H9 (cell line): ENCODE measurements at regions not wholly inside any gene's neighbourhood (a gene's known extent, or its start where the extent isn't known, plus 50 kb on each side); places are given as distances from the start of the nearest gene placed in this dataset.
"Not testable (repeated sequence)": the region's sequence is repeated elsewhere in the genome, so short reads cannot be mapped to it uniquely, and the experiment has no call there.

ENCODE experiments used
- DNase-seq: peaks from one replicate; pipeline ENCODE4 v3.0.0-alpha.2; 2017
- H2AFZ ChIP-seq: one replicate; pipeline ENCODE4 v1.6.1; 2013; ENCODE audit warnings: mild to moderate bottlenecking, low read length, control low read depth, moderate library complexity
- H2AK5ac ChIP-seq: 2 replicates; pipeline ENCODE4 v1.6.1; 2013; ENCODE audit warnings: low read length, control low read depth, mixed read lengths; ENCODE audit not compliant: insufficient read length
- H2BK120ac ChIP-seq: one replicate; pipeline ENCODE4 v1.6.1; 2013; ENCODE audit warnings: low read depth, mild to moderate bottlenecking, low read length, control low read depth, inconsistent platforms; ENCODE audit not compliant: poor library complexity, severe bottlenecking
- H2BK12ac ChIP-seq: 2 replicates; pipeline ENCODE4 v1.6.1; 2013; ENCODE audit warnings: low read length, control low read depth, mixed read lengths, low read depth; ENCODE audit not compliant: insufficient read length
- H2BK15ac ChIP-seq: 2 replicates; pipeline ENCODE4 v1.6.1; 2013; ENCODE audit warnings: low read depth, low read length, control low read depth
- H2BK20ac ChIP-seq: one replicate; pipeline ENCODE4 v1.6.1; 2013; ENCODE audit warnings: low read depth, mild to moderate bottlenecking, low read length, control low read depth, inconsistent platforms; ENCODE audit not compliant: poor library complexity, severe bottlenecking
- H2BK5ac ChIP-seq: 2 replicates; pipeline ENCODE4 v1.6.1; 2013; ENCODE audit warnings: low read length, control low read depth, mixed read lengths; ENCODE audit not compliant: insufficient read length
- H3K14ac ChIP-seq: 2 replicates; pipeline ENCODE4 v1.6.1; 2013; ENCODE audit warnings: low read length, control low read depth; ENCODE audit not compliant: insufficient read depth
- H3K18ac ChIP-seq: 2 replicates; pipeline ENCODE4 v1.6.1; 2013; ENCODE audit warnings: low read depth, mild to moderate bottlenecking, mixed read lengths, low read length, control low read depth; ENCODE audit not compliant: insufficient read length
- H3K23ac ChIP-seq: 2 replicates; pipeline ENCODE4 v1.6.1; 2013; ENCODE audit warnings: low read length, control low read depth, mixed read lengths, low read depth; ENCODE audit not compliant: insufficient read length
- H3K23me2 ChIP-seq: 2 replicates; pipeline ENCODE4 v1.6.1; 2013; ENCODE audit warnings: low read depth, mild to moderate bottlenecking, mixed read lengths, low read length, control low read depth; ENCODE audit not compliant: insufficient read length, poor library complexity, severe bottlenecking
- H3K27ac ChIP-seq: 2 replicates; pipeline ENCODE4 v1.5.1; 2013; ENCODE audit warnings: low read length, control low read depth, mixed read lengths, low read depth; ENCODE audit not compliant: insufficient read length
- H3K27me3 ChIP-seq: 2 replicates; pipeline ENCODE4 v1.6.1; 2013; ENCODE audit warnings: low read length, control low read depth, inconsistent platforms; ENCODE audit not compliant: insufficient read depth
- H3K4ac ChIP-seq: 2 replicates; pipeline ENCODE4 v1.6.1; 2013; ENCODE audit warnings: low read depth, mild to moderate bottlenecking, control low read depth, inconsistent platforms, low read length, moderate library complexity
- H3K4me1 ChIP-seq: 2 replicates; pipeline ENCODE4 v1.6.1; 2013; ENCODE audit warnings: low read length, control low read depth, inconsistent platforms; ENCODE audit not compliant: insufficient read depth
- H3K4me2 ChIP-seq: 2 replicates; pipeline ENCODE4 v1.6.1; 2013; ENCODE audit warnings: low read length, control low read depth, mixed read lengths; ENCODE audit not compliant: insufficient read length, insufficient read depth
- H3K56ac ChIP-seq: 2 replicates; pipeline ENCODE4 v1.6.1; 2013; ENCODE audit warnings: low read depth, mild to moderate bottlenecking, mixed read lengths, low read length, control low read depth; ENCODE audit not compliant: insufficient read length
- H3K79me1 ChIP-seq: 2 replicates; pipeline ENCODE4 v1.6.1; 2013; ENCODE audit warnings: low read depth, mild to moderate bottlenecking, moderate library complexity, low read length, control low read depth, inconsistent platforms; ENCODE audit not compliant: insufficient read depth, poor library complexity, severe bottlenecking
- H3K79me2 ChIP-seq: 2 replicates; pipeline ENCODE4 v1.6.1; 2013; ENCODE audit warnings: low read length, control low read depth, inconsistent platforms; ENCODE audit not compliant: insufficient read depth
- H3K9ac ChIP-seq: 2 replicates; pipeline ENCODE4 v1.6.1; 2013; ENCODE audit warnings: low read length, control low read depth, mixed read lengths; ENCODE audit not compliant: insufficient read length; ENCODE audit errors: extremely low read depth
- H3K9me3 ChIP-seq: one replicate; pipeline ENCODE4 v1.6.1; 2013; ENCODE audit warnings: low read depth, low read length, inconsistent platforms; ENCODE audit not compliant: control insufficient read depth
- H3T11ph ChIP-seq: one replicate; pipeline ENCODE4 v1.6.1; 2013; ENCODE audit warnings: mild to moderate bottlenecking, low read length, control low read depth, inconsistent platforms
- H4K20me1 ChIP-seq: one replicate; pipeline ENCODE4 v1.6.1; 2013; ENCODE audit not compliant: control insufficient read depth, insufficient read length, insufficient read depth
- H4K5ac ChIP-seq: 2 replicates; pipeline ENCODE4 v1.6.1; 2013; ENCODE audit warnings: low read depth, mild to moderate bottlenecking, mixed read lengths, low read length, control low read depth; ENCODE audit not compliant: insufficient read length
- H4K8ac ChIP-seq: replicated peaks from 2 replicates; pipeline ENCODE4 v1.6.1; 2013; ENCODE audit warnings: low read length, control low read depth, mixed read lengths, low read depth; ENCODE audit not compliant: insufficient read length
- H4K91ac ChIP-seq: 2 replicates; pipeline ENCODE4 v1.6.1; 2013; ENCODE audit warnings: low read depth, mild to moderate bottlenecking, moderate library complexity, mixed read lengths, low read length, control low read depth; ENCODE audit not compliant: insufficient read length
- H3K27ac Mint-ChIP-seq, 3 experiments: 2 replicates in 2 of 3; 3 replicates in 1 of 3; pipeline ENCODE4 v1.8.0; 2020 to 2021; ENCODE audit warnings: mixed read lengths in 3 of 3, mild to moderate bottlenecking in 1 of 3, moderate library complexity in 1 of 3
- H3K27me3 Mint-ChIP-seq: 2 replicates; pipeline ENCODE4 v1.8.0; 2021; ENCODE audit warnings: low read depth, mild to moderate bottlenecking, moderate library complexity, mixed read lengths
- H3K36me3 Mint-ChIP-seq, 3 experiments: 2 replicates in 2 of 3; 3 replicates in 1 of 3; pipeline ENCODE4 v1.8.0; 2020 to 2021; ENCODE audit warnings: low read depth in 3 of 3, mixed read lengths in 3 of 3; ENCODE audit not compliant: insufficient read depth in 1 of 3
- H3K4me1 Mint-ChIP-seq, 2 experiments: 2 replicates each; pipeline ENCODE4 v1.8.0; 2020; ENCODE audit warnings: mixed read lengths in 2 of 2
- H3K4me3 Mint-ChIP-seq, 2 experiments: 2 replicates in 1 of 2; 3 replicates in 1 of 2; pipeline ENCODE4 v1.8.0; 2020 to 2021; ENCODE audit warnings: mild to moderate bottlenecking in 2 of 2, mixed read lengths in 2 of 2, moderate library complexity in 1 of 2
- H3K9me3 Mint-ChIP-seq, 2 experiments: 2 replicates in 1 of 2; 3 replicates in 1 of 2; pipeline ENCODE4 v1.8.0; 2020; ENCODE audit warnings: mild to moderate bottlenecking in 2 of 2, mixed read lengths in 2 of 2, moderate library complexity in 1 of 2
- CTCF ChIP-seq: fragments of 200-600 bp; sonication (generic); conservative IDR thresholded peaks from 3 replicates; pipeline ENCODE4 v1.8.0; 2021; ENCODE audit warnings: antibody characterized with exemption, mild to moderate bottlenecking
- WGBS: extraction: QIAGEN DNeasy Blood & Tissue Kit; methylation state at CpG from one replicate; pipeline ENCODE4 v1.1.7; 2013; ENCODE audit warnings: missing lambda C conversion rate, low lambda C conversion rate, mixed read lengths; ENCODE audit not compliant: insufficient read length; ENCODE audit errors: extremely low coverage; 5-methylcytosine and 5-hydroxymethylcytosine counted together

DNA sequence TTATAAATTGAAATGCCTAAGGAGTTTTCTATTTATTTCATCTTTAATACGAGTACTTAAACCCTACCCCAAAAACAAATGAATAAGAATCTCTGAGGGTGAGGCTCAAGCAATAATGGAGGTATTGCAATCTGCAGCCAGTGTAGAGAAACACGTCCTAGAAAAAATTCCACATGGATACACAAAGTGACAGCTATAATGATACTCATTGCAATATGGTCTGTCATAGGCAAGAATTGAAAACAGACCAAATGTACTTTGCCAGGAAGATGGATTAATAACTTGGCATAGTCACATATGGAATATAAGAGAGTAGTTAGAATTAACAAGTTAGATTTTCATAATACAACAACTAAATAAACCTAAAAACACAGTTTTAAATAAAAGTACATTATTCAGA, 440.1 kb upstream of the STEAP1 start:
- Histone ChIP-seq H3K4me1 (no peaks in the 10 kb centered on the region), H2BK20ac (no peak overlapping the region), H3K4me2 (no peak overlapping the region), H3K27ac (no peak overlapping the region), H3T11ph (no peak overlapping the region), H4K91ac (no peak overlapping the region), H3K14ac (no peak overlapping the region), H2BK5ac (no peak overlapping the region), H3K4ac (no peak overlapping the region), H2BK12ac (no peak overlapping the region), H4K8ac (no peak overlapping the region), H3K9ac (no peak overlapping the region), H4K5ac (no peak overlapping the region), H3K79me2 (no peaks in the 10 kb centered on the region), H3K23ac (no peak overlapping the region), H2AFZ (no peak overlapping the region), H3K27me3 (no peaks in the 10 kb centered on the region), H2BK120ac (no peak overlapping the region), H4K20me1 (no peaks in the 10 kb centered on the region), H3K9me3 (no peaks in the 10 kb centered on the region), H3K79me1 (no peaks in the 10 kb centered on the region), H3K56ac (no peak overlapping the region), H3K23me2 (no peaks in the 10 kb centered on the region), H3K18ac (no peak overlapping the region), H2AK5ac (no peak overlapping the region), H2BK15ac (no peak overlapping the region)
- WGBS = no CpG with 5 or more reads among the region's 2 CpGs
- Mint-ChIP-seq H3K4me1 (no peaks in the 10 kb centered on the region), H3K27ac (no peak overlapping the region), H3K36me3 (no peaks in the 10 kb centered on the region), H3K27me3 (no peaks in the 10 kb centered on the region), H3K9me3 (no peaks in the 10 kb centered on the region; a peak in 1 of 5 replicates), H3K4me3 (no peak overlapping the region)
- TF ChIP-seq CTCF = no peak
- no peak for DNase-seq

GRCh38 chr7:89718941-89719340, 435.3 kb upstream of the STEAP1 start:
- not testable (repeated sequence) for H4K91ac ChIP-seq, H3K27ac ChIP-seq, H3K14ac ChIP-seq, H3K4me2 ChIP-seq, H2BK120ac ChIP-seq, H3K9me3 ChIP-seq, H2AFZ ChIP-seq, H3K23ac ChIP-seq, H3K36me3 Mint-ChIP-seq, H3K27me3 Mint-ChIP-seq, H4K20me1 ChIP-seq, H3K23me2 ChIP-seq, H3K4me1 ChIP-seq, H3K79me1 ChIP-seq, H2BK5ac ChIP-seq, H2AK5ac ChIP-seq, H3K4ac ChIP-seq, H2BK20ac ChIP-seq, H2BK12ac ChIP-seq, H3K4me1 Mint-ChIP-seq, H4K5ac ChIP-seq, H2BK15ac ChIP-seq, H3T11ph ChIP-seq, H3K4me3 Mint-ChIP-seq, H3K9ac ChIP-seq, H4K8ac ChIP-seq, H3K79me2 ChIP-seq, H3K27me3 ChIP-seq, H3K9me3 Mint-ChIP-seq, H3K18ac ChIP-seq, H3K56ac ChIP-seq
- WGBS = no CpG with 5 or more reads among the region's 2 CpGs
- H3K27ac Mint-ChIP-seq = peak overlapping the region in 1 of 3 experiments; percentile 44; a peak in 1 of 7 replicates
- peak; percentile 74 for DNase-seq
